ENCODE measurements at regions not wholly inside any gene's neighbourhood (a gene's known extent, or its start where the extent isn't known, plus 50 kb on each side); places are given as distances from the start of the nearest gene placed in this dataset.

GRCh38 chr2:158009399-158009798 is 92.3 kb upstream of the UPP2 start:
- peak in 1 of 3 donors; percentile 53 for DNase-seq
- H3K27ac ChIP-seq (ENCODE audit: low read depth in 1 of 2, low read length in 1 of 2), result no peak overlapping the region
- TF ChIP-seq, protein P1, sequence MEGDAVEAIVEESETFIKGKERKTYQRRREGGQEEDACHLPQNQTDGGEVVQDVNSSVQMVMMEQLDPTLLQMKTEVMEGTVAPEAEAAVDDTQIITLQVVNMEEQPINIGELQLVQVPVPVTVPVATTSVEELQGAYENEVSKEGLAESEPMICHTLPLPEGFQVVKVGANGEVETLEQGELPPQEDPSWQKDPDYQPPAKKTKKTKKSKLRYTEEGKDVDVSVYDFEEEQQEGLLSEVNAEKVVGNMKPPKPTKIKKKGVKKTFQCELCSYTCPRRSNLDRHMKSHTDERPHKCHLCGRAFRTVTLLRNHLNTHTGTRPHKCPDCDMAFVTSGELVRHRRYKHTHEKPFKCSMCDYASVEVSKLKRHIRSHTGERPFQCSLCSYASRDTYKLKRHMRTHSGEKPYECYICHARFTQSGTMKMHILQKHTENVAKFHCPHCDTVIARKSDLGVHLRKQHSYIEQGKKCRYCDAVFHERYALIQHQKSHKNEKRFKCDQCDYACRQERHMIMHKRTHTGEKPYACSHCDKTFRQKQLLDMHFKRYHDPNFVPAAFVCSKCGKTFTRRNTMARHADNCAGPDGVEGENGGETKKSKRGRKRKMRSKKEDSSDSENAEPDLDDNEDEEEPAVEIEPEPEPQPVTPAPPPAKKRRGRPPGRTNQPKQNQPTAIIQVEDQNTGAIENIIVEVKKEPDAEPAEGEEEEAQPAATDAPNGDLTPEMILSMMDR (IDR thresholded peaks at IDR 0.05; ENCODE audit: control extremely low read depth, extremely low read depth), result no peak
- WGBS, 2 donors, result 41 to 47% methylated on average over 4 of the region's 4 CpGs
- H3K9me3 ChIP-seq (ENCODE audit: control insufficient read depth in 4 of 4, insufficient read depth in 3 of 4, low read length in 3 of 4), result no peaks in the 10 kb centered on the region
- H3K9ac ChIP-seq (ENCODE audit: insufficient read depth in 1 of 2, low read length in 2 of 2), result no peak overlapping the region
- H3K36me3 ChIP-seq (ENCODE audit: control insufficient read depth in 4 of 4, insufficient read depth in 4 of 4, low read length in 4 of 4), result no peaks in the 10 kb centered on the region
- no peak for ATAC-seq (ENCODE audit: insufficient read depth, low FRiP score)
- H3K4me1 ChIP-seq (ENCODE audit: control insufficient read depth in 5 of 5, insufficient read depth in 5 of 5, low read length in 5 of 5), result peaks cover 0 to 6% (median 3%) of the 10 kb centered on the region in 5 donors
- no peak overlapping the region for H3K4me3 ChIP-seq
- H3K27me3 ChIP-seq (ENCODE audit: control insufficient read depth in 3 of 3, insufficient read depth in 3 of 3, low read length in 2 of 3), result no peaks in the 10 kb centered on the region

GRCh38 chr2:158006961-158007719 is 94.5 kb upstream of the UPP2 start:
- Histone ChIP-seq H3K36me3 (ENCODE audit: control insufficient read depth in 4 of 4, insufficient read depth in 4 of 4, low read length in 4 of 4) (no peaks in the 10 kb centered on the region), H3K4me1 (ENCODE audit: control insufficient read depth in 5 of 5, insufficient read depth in 5 of 5, low read length in 5 of 5) (peaks cover 0 to 6% (median 0%) of the 10 kb centered on the region in 5 donors), H3K4me3 (no peak overlapping the region), H3K9ac (ENCODE audit: insufficient read depth in 1 of 2, low read length in 2 of 2) (no peak overlapping the region), H3K27me3 (ENCODE audit: control insufficient read depth in 3 of 3, insufficient read depth in 3 of 3, low read length in 2 of 3) (no peaks in the 10 kb centered on the region), H3K27ac (ENCODE audit: low read depth in 1 of 2, low read length in 1 of 2) (peak overlapping the region in 1 of 2 donors; percentile 18), H3K9me3 (ENCODE audit: control insufficient read depth in 4 of 4, insufficient read depth in 3 of 4, low read length in 3 of 4) (no peaks in the 10 kb centered on the region)
- DNase-seq (peak; percentile 28 to 44 (median 32)), ATAC-seq (ENCODE audit: insufficient read depth, low FRiP score) (peak; percentile 75)
- TF ChIP-seq, protein P1 (IDR thresholded peaks at IDR 0.05; ENCODE audit: control extremely low read depth, extremely low read depth), result no peak
- WGBS, 2 donors, result 46 to 50% methylated on average over 9 of the region's 9 CpGs

DNA sequence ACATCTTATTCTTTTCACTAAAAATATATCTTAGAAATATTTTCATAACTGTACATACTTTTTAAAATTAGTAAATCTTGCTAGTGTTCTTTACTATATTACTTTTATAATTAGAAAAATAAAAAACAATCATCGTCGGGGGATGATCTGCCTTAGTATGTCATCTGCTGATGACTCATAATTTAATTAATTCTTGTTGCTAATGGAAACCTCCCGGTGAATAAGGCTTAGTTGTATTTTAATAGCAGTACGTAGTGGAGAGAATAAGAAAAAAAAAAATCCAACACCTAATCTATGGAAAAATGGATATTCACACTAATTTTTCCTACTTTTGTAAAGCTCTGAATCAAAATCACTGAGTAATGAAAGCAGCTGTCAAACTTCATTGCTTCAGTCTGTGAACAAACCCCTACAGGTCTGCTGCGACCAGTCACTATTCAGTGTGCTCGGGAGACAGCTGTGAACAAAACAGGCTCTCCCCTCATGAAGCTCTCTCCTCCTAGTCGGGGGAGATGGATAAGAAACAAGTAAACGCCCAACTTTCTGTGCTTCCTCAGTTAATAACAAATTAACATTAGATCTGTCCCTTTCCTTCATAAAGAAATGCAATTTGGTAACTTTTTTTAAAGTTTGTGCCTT is 97.4 kb upstream of the UPP2 start:
- no peak for DNase-seq
- TF ChIP-seq, protein P1 (IDR thresholded peaks at IDR 0.05; ENCODE audit: control extremely low read depth, extremely low read depth), result no peak
- no peaks in the 10 kb centered on the region for H3K27me3 ChIP-seq (ENCODE audit: control insufficient read depth in 3 of 3, insufficient read depth in 3 of 3, low read length in 2 of 3)
- no peak overlapping the region for H3K9ac ChIP-seq (ENCODE audit: insufficient read depth in 1 of 2, low read length in 2 of 2)
- ATAC-seq (ENCODE audit: insufficient read depth, low FRiP score), result no peak
- no peaks in the 10 kb centered on the region for H3K9me3 ChIP-seq (ENCODE audit: control insufficient read depth in 4 of 4, insufficient read depth in 3 of 4, low read length in 3 of 4)
- H3K27ac ChIP-seq (ENCODE audit: low read depth in 1 of 2, low read length in 1 of 2), result no peak overlapping the region
- WGBS, 2 donors, result 79 to 83% methylated on average over 8 of the region's 8 CpGs
- H3K4me1 ChIP-seq (ENCODE audit: control insufficient read depth in 5 of 5, insufficient read depth in 5 of 5, low read length in 5 of 5), result peaks cover 0 to 3% (median 0%) of the 10 kb centered on the region in 5 donors
- H3K4me3 ChIP-seq, result no peak overlapping the region
- H3K36me3 ChIP-seq (ENCODE audit: control insufficient read depth in 4 of 4, insufficient read depth in 4 of 4, low read length in 4 of 4), result no peaks in the 10 kb centered on the region
